Activated T-cell treated with anti-CD3 and anti-CD28 coated beads for 1 hour (primary cell): ENCODE measurements at regions not wholly inside any gene's neighbourhood (a gene's known extent, or its start where the extent isn't known, plus 50 kb on each side); places are given as distances from the start of the nearest gene placed in this dataset.

Experiments used
- DNase-seq: peaks from one replicate; pipeline ENCODE4 v3.0.0-alpha.2; 2020; ENCODE audit warnings: low read depth

DNA sequence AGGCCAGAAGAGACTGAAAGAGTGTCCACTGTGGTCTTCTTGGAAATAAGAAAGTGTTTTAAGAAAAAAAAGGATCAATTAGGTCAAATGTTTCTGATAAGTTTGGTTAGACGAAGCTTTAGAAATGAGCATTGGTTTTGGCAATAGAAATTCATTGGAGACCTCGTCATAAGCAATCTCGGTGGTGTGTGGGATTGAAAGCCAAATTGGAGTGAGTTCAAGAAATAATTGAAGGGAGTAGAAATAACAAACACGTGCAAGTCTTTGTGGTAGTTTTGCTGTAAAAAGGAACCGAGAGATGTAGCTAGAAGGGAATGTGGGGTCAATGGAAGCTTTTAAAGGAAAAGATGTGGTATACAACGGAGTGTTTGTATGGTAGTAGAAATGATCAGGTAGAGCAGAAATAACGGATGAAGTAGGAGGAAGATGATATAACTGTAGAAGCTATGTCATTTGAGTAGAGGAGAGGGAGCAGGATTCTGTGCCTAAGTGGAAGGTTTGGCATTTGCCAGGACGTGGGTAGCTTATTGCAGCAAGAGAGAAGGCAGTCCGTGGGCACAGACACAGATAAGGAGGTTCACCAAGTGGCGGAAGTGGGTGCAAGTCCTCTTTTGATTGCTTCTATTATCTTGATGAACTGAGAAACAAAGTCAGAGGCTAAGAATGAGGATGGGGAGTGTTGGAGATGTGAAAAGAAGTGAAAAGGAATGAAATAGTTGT is 146.2 kb downstream of the DACT1 start:
- DNase-seq = no peak

DNA sequence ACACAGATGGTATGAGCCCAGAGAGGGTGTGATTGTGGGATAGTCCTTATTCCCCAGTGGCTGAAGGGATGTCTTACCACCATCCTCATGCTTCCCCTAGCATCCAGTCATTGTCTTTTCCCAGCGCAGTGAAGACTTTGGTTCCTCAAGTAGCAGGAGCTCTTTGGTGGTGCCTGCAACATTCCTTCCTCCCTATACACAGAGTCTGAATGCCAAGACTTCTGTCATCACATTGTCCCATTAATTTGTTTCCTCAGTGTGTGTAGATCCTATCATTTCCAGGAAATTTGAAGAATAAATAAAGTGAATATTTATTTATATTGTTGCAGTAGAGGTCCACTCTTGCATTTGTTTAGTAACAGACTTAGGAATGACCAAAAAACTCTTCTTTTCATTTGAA is 147.2 kb downstream of the DACT1 start:
- DNase-seq = no peak

- DNase-seq = no peak
Measured at GRCh38 chr14:58785701-58786100, 147.9 kb downstream of the DACT1 start.

DNA sequence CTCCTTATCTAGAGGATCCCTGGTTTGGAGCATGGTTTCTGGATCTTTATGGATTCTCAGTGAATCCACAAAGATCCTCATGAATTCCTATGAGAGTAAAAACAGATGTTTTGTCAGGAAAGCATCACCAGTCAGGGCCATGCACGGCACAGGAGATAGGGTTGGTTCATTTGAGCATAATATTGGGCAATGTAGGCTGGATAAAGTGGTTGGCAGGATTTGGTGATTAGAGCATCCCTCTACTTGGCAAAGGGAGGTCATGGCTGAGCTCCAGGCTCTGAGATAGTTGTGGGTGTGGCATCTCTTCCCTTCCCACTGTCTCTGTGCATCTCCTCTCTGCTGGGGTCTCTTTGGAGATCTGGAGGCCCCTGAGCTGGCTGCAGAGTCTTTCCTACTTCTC is 149.8 kb downstream of the DACT1 start:
- no peak for DNase-seq

DNA sequence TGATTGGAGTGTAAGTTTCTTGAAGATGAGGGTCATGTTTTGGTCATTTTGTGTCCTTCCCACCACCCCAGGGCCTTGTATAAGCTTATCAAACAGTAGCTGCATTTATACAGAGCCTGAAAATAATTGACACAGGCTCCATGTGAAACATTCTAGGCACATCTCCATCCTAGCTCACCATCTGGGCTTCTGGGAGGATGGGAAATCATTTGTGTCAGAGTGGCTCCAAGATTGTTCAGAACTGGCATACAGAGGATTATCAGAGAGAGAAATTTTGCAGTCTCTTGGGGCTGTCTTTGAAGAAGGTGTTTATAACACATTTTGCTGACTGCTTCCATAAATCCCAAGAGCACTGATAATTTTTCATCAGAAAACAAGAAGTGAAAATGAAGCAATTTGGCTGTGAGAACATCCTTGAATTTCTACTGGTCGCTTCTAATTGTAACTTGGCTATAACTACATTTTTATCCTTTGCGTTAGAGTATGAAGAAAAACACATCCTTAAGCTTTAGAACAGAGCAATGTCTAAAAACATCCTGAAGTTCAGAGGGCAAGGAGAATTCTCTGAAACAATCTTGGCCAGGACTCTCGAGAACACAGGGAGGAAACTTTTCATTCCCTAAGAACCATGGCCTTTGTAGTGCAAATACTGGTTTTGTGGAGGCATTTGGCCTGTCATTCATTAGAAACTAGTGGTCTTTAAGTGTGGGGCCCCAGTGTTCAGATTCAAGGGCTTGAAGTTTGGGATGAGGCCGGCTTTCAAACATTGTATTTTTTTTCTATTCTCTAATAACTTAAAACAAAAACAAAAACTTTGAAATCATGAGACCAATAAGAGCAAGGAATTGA is 151.1 kb downstream of the DACT1 start:
- no peak for DNase-seq

DNA sequence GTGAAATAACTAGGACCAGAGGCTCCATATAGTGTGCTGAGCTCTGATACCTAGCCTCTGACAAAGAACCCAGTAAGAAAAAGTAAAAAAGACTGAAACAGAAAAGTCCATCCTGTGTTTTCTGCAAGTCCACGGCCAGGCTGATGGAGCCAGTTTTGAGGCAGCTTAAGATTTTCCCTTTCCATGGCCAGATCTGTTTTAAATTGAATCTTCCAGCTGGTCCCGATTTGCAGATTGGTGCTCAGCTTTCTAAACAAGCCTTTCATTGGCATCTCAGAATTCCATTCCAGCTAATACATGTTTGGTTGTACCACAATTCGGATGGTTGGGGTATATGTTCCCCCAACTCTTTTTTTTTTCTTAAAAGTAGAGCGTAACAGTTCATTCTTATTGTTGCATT is 152.0 kb downstream of the DACT1 start:
- DNase-seq = no peak

GRCh38 chr14:58792416-58792815 is 154.7 kb downstream of the DACT1 start:
- DNase-seq = no peak

- no peak for DNase-seq
Measured at GRCh38 chr14:58793131-58793740, 155.5 kb downstream of the DACT1 start.

DNA sequence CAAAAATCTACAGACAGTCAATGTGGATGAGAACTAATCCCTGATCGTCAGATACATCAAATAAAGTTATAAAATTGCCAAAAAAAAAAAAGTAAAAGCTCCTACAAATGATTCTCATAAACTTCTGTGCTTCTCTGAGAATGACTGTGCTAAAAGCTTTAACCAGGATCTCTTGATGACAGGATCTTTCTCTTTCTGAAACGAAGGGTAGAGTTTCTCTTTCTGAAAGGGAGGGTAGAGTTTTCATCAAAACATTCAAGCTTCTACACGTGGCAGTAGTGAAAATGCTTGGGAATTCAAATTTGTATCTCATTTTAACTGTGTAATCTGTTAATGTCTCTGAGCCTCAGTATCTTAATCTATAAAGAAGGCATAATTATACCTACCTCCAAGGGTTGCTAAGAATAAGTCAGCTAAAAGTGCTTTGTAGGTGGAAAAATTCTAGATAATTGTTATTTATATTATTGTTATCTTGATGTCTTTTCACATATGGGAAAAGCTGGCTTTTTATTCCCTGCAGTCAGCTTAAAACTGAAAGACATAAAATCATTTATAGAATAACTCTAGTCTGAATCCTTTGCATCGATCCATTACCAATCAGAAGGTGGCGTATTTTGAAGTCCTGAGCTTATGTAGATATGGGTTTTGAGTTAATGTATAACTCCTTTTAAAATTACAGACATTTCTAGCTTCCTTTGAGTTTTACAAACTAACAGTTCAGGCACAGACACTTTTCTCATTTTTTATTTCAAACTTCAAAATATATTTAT is 157.4 kb downstream of the DACT1 start:
- no peak for DNase-seq

DNA sequence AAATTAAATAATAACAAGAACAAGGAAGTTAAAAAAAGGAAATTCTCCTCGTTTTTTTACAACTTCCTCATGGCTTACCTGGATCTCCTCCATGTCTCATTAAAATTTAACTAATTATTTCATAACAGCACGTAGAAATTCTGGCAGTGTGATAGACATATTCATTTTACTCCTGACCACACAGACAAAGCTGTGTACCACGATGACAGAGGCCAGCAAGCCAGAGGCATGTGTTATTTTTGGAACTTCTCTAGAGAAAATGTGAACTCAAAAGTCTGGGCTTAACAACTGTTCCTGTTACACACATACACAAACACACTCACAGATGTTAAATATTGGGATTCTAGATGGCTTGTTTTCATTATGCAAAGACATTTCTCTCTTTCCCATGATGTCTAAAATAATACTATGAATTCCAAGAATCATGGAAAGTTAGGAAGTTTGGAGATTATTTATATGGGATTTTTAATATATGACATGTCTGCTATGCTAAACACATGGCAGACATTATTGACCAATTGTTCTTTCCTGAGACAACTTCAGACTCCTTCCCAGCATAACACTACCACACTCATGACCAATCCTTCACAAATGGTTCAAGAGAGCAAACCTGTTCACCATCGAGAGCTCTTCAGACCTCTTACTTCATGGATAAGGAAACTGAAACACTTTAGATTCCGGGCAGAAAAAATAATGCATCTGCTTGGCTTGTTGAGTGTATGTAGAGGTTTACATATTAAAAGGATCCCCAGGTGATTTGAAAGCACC is 158.7 kb downstream of the DACT1 start:
- no peak for DNase-seq

DNA sequence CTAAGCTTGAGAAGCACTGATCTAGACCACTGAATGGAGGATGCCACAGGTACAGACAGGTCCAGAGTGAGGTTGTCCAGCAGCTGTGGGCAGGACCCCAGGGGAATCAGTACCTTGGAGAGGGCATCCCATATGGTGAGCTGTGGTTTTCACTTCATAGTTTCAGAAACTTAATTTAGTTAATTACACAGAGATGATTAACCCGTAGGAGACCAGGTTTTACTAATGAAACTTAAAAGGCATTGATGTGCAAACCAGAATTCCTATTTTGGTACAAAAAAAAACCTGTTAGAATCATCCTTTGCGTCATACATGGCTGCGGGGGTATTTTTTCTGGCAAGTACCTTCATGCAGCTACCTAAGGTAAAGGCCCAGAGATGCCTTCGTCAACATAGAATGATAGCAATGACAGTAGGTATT is 159.3 kb downstream of the DACT1 start:
- DNase-seq = no peak

GRCh38 chr14:58798173-58798572 is 160.4 kb downstream of the DACT1 start:
- DNase-seq = no peak

DNA sequence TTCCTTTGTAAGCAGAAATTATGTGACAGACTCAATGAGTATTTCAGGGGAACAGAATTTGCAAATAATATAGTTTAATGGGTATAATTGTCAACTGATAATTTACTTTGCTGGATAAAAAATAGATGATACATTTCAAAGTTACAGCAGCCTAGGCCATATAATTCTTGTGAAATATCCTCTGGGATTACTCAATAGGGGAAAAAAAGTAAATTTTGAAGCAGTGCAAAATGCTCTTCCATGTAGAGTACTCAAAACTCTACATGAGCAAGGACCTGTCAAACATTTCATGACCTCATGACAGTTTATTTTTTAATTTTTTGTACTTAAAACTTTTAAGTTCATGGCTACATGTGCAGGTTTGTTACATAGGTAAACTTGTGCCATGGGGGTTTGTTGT is 163.3 kb downstream of the DACT1 start:
- no peak for DNase-seq

- no peak for DNase-seq
Measured at GRCh38 chr14:58805057-58805456, 167.3 kb downstream of the DACT1 start.

- DNase-seq = no peak
Measured at GRCh38 chr14:58805605-58806409, 168.0 kb downstream of the DACT1 start.

DNA sequence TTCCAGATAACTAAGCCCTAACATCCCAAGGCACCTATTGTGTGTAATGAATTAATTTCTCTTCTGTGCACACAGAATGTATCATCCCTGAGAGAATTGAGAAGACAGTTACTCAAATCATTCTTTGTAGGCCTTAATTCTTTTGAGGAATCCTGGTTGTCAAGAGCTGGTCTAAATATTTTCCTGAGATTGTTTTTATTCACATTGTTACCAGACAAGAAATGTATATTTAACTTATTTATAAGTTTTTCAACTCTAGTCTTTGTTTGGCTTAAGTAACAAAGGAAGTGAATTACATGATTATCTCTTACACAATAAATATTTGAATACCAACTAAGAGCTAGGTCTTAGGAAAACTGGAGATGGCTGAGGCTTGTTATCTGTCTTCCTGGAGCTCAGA is 169.4 kb downstream of the DACT1 start:
- DNase-seq = no peak

DNA sequence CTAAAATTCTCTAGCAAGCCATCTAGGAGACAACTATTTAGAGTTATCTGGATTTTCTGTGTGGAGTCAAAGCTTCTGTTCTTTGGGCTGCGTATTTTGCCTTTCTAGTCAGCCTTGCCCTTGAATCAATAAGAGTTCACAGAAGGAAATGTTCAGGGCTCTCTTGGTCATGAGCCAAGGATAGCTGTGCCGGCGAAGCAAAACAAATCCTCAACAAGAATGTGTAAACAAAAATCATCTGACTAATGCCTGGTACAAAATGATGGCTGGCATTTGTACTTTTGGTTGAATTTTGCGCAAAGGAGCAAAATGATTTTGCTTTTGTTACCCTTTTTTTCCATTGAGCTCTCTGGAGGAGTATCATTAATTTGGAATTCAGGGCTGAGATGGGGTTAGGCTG is 171.1 kb downstream of the DACT1 start:
- no peak for DNase-seq

DNA sequence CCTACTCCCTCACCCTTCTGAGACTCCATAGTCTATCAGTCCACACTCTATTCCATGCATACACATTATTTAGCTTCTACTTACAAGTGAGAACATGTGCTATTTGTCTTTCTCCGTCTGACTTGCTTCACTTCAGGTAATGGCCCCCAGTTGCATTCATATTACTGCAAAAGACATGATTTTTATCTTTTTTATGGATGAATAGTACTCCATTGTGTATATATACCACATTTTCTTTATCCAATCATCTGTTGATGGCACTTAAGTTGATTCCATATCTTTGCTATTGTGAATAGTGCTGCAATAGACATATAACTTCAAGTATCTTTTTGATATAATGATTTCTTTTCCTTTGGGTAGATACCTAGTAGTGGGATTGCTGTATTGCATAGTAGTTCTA is 171.8 kb downstream of the DACT1 start:
- DNase-seq = no peak

GRCh38 chr14:58812050-58812910 is 174.5 kb downstream of the DACT1 start:
- DNase-seq = no peak

GRCh38 chr14:58813745-58814144 is 176.0 kb downstream of the DACT1 start:
- DNase-seq = no peak
